ENCODE measurements at regions not wholly inside any gene's neighbourhood (a gene's known extent, or its start where the extent isn't known, plus 50 kb on each side); places are given as distances from the start of the nearest gene placed in this dataset.

DNA sequence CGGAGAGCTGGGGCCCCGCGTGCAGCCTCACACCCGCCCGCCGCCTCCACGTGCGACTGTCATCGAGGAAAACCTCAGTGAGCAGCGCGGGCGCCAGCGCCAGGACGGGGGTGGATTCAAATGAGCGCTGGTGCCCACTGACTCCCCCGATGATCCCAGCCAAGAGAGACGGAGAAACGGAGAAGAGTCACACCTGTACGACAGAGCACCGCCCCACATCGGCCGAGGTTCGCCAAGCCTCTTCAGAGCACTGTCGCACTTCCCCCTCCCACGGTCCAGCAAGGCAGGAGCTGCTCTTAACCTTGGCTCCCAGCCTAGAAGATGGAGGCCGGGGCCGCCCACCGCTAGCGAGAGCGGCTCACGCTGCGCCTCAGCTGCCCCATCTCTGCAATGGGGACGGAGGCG, 130.9 kb upstream of the IQSEC1 start:
- TF ChIP-seq POLR2AphosphoS5 (IDR thresholded peaks at IDR 0.05; ENCODE audit: low read depth, low read length) (no peak), POLR2A (IDR thresholded peaks at IDR 0.05; ENCODE audit: low read depth, low read length) (no peak), TAF1 (IDR thresholded peaks at IDR 0.05; ENCODE audit: borderline replicate concordance, low read depth, low read length) (no peak)
